HG02642 (cell line): ENCODE measurements at regions not wholly inside any gene's neighbourhood (a gene's known extent, or its start where the extent isn't known, plus 50 kb on each side); places are given as distances from the start of the nearest gene placed in this dataset.

Source experiments
- ATAC-seq: cut with Tn5 transposase; IDR thresholded peaks from one replicate; pipeline ENCODE4 v1.9.1; 2021; ENCODE audit warnings: mild to moderate bottlenecking; ENCODE audit not compliant: unreplicated experiment, poor library complexity

- no peak for ATAC-seq
Measured at GRCh38 chr9:108683245-108683644, 172.5 kb downstream of the ACTL7B start.

GRCh38 chr9:108681851-108682590 is 173.8 kb downstream of the ACTL7B start:
- no peak for ATAC-seq

DNA sequence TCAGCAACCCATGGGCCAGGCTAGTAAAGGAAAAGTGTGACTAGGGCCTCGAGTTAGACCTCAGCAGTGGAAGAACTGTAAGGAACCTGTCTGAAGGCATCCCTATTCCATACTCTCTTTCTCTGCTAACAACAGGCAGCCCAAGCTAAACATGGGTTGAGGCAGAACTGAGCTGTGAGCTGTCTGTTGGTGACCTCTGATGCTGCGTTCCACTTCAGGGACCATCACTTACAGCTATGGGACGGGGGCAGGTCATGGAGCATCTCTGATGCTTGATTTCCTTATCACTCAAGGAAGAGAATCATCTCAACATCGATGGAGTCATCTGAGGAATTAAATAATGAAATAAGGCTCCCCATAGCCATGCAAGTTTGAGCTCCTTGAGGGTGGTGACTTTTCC is 174.8 kb downstream of the ACTL7B start:
- ATAC-seq = no peak

GRCh38 chr9:108677776-108678175 is 178.0 kb downstream of the ACTL7B start:
- no peak for ATAC-seq

DNA sequence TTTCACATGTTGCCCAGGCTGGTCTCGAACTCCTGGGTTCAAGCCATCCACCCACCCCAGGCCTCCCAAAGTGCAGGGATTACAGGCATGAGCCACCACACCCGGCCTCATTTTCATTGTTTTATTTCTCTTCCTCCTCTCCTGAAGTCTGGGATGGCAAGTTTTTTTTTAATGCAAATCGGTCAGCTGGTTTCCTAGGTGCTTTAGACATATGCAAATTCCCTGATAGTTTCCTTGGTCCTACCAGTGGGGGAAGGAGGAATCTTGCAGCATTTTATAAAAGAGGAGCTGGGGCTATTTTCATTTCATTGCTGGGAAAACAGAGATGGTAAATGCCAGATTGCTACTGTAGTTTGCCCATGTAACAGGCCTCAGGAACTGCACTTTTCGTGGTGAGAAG is 179.4 kb downstream of the ACTL7B start:
- ATAC-seq = no peak

GRCh38 chr9:108675708-108676107 is 180.1 kb downstream of the ACTL7B start:
- ATAC-seq = no peak

DNA sequence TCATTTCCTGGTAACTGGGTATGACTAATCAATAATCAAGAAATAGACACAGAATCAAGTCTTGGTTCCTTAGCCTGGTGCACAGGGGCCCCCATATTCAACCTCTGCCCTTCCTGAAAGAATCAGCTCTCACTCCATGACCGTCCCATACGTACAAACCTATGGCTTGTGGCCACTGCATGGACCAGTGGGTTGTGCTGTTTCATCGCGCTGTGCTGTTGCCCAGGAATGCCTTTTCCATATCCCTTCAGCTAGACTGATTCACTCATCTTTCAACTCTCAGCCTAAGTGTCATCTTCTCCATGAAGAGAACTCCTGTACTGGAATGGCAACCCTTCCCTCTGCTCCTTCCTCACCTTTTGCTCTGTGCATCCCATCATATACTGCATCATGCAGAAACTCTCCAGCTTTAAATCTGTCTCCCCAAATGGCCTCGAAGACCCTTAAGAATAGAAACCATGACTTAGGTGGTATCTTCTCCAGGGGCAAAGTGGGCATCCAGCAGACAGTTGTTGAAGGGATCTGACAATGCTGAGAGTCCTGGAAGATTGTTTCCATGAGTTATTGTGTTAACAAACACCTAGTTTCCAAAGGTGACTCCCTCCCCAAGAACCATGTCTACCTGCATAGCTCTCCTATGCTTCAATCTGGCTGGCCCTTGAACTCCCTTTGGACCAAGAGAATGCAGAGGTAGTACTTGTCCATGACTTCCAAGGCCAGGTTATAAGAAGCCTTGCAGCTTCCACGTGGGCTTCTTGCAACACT is 180.8 kb downstream of the ACTL7B start:
- no peak for ATAC-seq

- no peak for ATAC-seq
Measured at GRCh38 chr9:108673386-108673785, 182.4 kb downstream of the ACTL7B start.

DNA sequence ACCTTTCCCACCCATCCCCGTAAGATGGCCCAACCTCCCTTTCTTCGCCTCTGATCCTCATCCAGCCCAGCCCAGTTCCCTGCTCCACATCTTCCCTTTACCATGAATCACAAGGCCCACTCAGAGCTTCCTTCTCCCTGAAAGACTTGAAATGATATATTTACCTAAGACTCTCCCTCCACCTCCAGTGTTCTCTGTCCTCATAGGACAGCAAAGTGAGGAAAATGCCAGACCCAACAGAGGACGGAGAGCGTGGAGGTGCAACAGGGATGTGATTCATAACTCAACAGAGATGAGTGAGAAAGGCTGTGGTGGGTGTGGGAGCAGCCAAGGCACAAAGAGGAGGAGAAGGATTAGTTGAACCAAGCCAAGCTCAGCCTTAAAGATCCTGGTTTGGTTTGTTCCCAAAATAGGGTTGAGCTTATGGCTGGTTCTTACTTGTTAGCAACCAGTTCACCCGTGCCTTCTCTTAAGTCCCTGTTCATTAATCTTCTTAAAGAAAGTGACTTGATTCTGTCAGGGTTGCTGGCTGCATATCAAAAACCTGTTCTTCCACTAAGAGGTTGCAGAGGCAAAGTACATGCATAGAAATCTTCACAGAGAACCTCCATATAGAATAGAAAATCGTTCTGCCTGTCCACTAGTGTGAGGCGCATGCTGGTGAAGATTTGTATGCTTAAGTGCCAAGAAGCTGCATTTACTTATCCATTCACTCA is 183.2 kb downstream of the ACTL7B start:
- ATAC-seq = no peak

DNA sequence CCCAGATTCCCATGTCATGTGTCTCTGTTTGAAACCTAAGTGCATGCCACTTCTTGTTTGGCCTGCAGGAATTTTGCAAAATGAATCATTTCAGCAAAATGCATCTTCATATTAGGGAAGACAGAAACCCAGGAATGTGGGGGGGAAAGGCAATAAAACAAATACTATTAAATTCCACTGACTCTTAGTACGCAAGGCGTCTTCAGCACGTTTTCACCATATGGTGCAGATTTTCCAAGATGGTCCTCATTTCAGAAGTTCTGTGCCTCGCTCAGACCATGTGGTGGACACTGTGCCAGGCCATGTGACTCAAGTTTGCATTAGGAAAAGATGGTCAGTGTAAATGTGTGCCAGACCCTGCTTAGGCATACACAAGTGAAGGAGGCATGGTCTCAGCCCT is 184.0 kb downstream of the ACTL7B start:
- no peak for ATAC-seq

GRCh38 chr9:108671176-108671575 is 184.6 kb downstream of the ACTL7B start:
- no peak for ATAC-seq

GRCh38 chr9:108668938-108669335 is 186.8 kb downstream of the ACTL7B start:
- no peak for ATAC-seq

DNA sequence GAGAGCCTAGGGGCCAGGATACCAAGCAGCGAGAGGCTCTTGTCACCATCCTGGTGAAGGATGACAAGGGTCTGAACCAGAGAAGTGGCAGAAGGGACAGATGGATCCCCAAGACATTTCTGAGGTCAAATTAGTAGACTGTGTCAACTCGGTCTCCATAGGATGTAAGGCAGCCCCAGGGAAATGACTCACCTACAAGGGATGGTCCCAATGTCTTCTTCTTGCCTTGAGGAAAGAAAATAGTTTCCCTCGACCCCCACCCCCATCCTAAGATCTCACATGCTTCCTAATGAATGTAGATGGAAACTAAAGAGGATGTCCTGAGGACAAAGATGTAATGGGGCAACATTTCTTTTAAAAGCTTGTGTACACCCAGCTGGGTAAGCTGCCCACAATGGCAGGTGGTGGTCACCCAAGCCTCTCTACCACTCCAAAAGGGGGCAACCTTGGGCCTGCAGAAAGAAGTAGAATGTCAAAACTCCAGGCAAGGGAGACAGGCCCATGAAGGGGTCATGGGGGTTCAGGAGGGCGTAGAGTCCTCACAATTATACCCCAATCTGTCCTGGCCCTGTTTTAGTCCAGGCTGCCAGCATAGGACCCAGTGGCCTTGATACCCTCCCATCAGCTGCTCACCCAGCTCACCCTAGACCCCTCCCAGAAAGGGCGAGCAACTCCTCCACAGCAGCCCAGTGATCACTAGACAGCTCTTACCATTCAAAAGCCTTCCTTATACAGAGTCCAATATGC is 187.4 kb downstream of the ACTL7B start:
- no peak for ATAC-seq

DNA sequence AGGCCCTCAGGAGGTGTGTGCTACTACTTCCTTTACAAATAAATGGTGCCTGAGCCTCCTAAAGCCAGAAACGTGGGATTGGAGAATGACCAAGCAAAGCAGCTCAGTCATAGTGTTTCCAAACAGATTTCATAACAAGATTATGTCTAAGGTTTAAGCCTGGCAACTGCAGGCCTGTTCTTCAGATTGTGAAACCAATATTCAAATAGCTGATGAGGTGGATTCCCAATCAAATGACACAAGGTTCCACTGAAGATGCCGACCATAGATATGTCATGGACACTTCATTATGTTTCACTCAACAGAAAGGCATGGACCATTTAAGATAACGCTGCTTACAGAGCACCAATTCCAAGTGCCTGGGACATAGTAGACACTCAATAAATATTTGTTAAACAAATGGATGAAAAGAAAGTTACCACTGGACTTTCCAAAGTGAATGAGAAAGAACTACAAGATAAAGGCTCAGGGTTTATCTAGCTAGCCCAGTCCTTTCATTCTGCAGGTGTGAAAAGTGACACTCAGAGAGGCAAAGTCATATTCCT is 189.5 kb downstream of the ACTL7B start:
- ATAC-seq = no peak

DNA sequence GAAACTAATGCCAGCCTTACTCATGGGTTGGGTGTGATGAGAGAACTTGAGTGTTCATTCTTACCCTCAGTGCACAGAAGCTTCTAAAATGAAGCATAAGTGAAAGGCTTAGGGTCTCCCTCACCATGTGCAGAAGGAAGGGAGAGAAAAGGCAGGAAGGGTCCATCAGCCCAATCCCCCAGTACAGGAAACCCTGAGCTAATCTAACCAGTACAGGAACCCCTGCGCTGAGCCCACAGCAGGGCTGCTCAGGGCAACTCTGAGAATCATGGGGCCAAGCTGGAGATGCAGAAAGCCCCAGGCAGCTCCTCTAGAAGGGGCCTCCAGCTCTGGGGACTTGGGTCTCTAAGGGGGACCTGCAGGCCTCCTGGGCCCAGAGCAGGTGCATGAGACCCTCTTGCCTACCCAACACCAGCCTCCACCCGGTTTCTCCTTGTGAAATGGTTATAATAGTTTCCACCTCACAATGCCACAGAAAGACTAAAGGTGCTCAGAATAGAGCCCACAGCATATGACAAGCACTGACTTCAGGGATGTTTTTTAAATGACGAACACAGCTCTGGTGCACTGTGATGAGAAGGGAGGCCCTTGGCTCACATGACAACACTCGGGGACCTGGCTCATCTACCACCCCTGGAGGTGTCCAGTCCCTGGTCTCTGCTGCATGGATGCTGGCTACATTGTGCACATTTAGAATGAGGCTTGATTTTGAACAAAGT is 190.1 kb downstream of the ACTL7B start:
- no peak for ATAC-seq

GRCh38 chr9:108664309-108665255 is 191.2 kb downstream of the ACTL7B start:
- ATAC-seq = no peak

DNA sequence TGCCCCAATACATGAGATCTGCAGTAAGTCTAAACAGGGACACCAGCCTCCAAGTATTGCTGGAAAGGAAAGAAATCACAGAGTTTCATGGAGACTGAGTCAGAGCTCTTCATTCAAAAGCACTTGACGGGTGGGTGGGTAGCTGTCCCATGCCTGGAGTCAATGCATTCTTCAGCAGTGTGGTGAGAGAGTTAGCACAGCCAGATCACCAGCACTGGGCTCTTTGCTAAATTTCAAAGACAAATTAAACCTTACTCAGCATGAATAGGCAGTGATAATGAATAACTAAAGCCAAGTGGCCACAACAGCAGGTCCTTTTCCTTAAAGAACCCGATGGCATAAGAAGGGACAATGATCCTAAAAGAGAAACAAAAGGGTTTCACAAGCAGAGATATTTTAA is 192.4 kb downstream of the ACTL7B start:
- ATAC-seq = no peak

GRCh38 chr9:108662956-108663355 is 192.8 kb downstream of the ACTL7B start:
- ATAC-seq = no peak
